MCF 10A (cell line): ENCODE measurements at regions not wholly inside any gene's neighbourhood (a gene's known extent, or its start where the extent isn't known, plus 50 kb on each side); places are given as distances from the start of the nearest gene placed in this dataset.

Source experiments
- BruUV-seq: library from RNA; stranded (reverse); fragments of 400-500 nt; replicated peaks from 2 replicates; lab custom pipeline; 2021; lab: Mats Ljungman, UMichigan
- CTCF ChIA-PET: fragments of 300-600 bp; sonication (Branson Sonifier 250); formaldehyde crosslinking; extraction: SDS; loops from one replicate; lab custom pipeline; 2021; ENCODE audit warnings: antibody characterized with exemption, inconsistent platforms; lab: Yijun Ruan, JAX
- POLR2A ChIA-PET: fragments of 300-600, 350-650 bp; sonication (Branson Sonifier 250); formaldehyde crosslinking; extraction: SDS; loops from one replicate; lab custom pipeline; 2020; ENCODE audit warnings: antibody characterized with exemption, inconsistent platforms; lab: Yijun Ruan, JAX
- DNase-seq: peaks from one replicate; pipeline ENCODE4 v3.0.0-alpha.2; 2018; ENCODE audit not compliant: unreplicated experiment
- H3K27ac Mint-ChIP-seq: one replicate; pipeline ENCODE4 v1.8.0; 2022; ENCODE audit warnings: mild to moderate bottlenecking, low read depth, mixed read lengths; ENCODE audit not compliant: unreplicated experiment
- H3K27me3 Mint-ChIP-seq: one replicate; pipeline ENCODE4 v1.8.0; 2022; ENCODE audit warnings: mixed read lengths; ENCODE audit not compliant: insufficient read depth, unreplicated experiment
- H3K36me3 Mint-ChIP-seq: one replicate; pipeline ENCODE4 v1.8.0; 2022; ENCODE audit warnings: mild to moderate bottlenecking, moderate library complexity, mixed read lengths; ENCODE audit not compliant: insufficient read depth, unreplicated experiment
- H3K4me1 Mint-ChIP-seq: one replicate; pipeline ENCODE4 v1.8.0; 2022; ENCODE audit warnings: mixed read lengths; ENCODE audit not compliant: insufficient read depth, unreplicated experiment
- H3K4me3 Mint-ChIP-seq: one replicate; pipeline ENCODE4 v1.8.0; 2022; ENCODE audit warnings: mild to moderate bottlenecking, moderate library complexity, mixed read lengths; ENCODE audit not compliant: unreplicated experiment
- H3K9me3 Mint-ChIP-seq: one replicate; pipeline ENCODE4 v1.8.0; 2022; ENCODE audit warnings: mixed read lengths; ENCODE audit not compliant: unreplicated experiment
- CTCF ChIP-seq: fragments of 200-600 bp; IDR thresholded peaks from one replicate; pipeline ENCODE4 v1.8.0; 2022; ENCODE audit warnings: antibody characterized with exemption, mild to moderate bottlenecking; ENCODE audit not compliant: unreplicated experiment
- intact Hi-C: fragments of 100-400 bp; cut with micrococcal nuclease; formaldehyde crosslinking; loops from 2 replicates; pipeline ENCODE4 v1.14.1; 2022

GRCh38 chr4:54904953-54905352 is 220.4 kb downstream of the KDR start:
- no TSS peak for BruUV-seq
- no peak for DNase-seq
- intact Hi-C loops, result no loop called here
- no peaks in the 10 kb centered on the region for H3K36me3 Mint-ChIP-seq
- ChIA-PET CTCF (interaction anchor here (0.9 to 1.0 kb wide), 2 partner anchors 36 to 67 kb away, joined by 3 read pairs; no protein-coding TSS in a partner anchor), POLR2A (no interaction called here)
- H3K27me3 Mint-ChIP-seq, result peaks cover 3% of the 10 kb centered on the region
- TF ChIP-seq CTCF, result no peak
- H3K27ac Mint-ChIP-seq, result no peak overlapping the region
- H3K4me1 Mint-ChIP-seq, result no peaks in the 10 kb centered on the region
- no peak overlapping the region for H3K4me3 Mint-ChIP-seq
- H3K9me3 Mint-ChIP-seq, result peaks cover 14% of the 10 kb centered on the region

- no peaks in the 10 kb centered on the region for H3K4me1 Mint-ChIP-seq
- H3K36me3 Mint-ChIP-seq, result no peaks in the 10 kb centered on the region
- TF ChIP-seq CTCF, result no peak
- DNase-seq, result no peak
- H3K9me3 Mint-ChIP-seq, result peaks cover 13% of the 10 kb centered on the region
- CTCF ChIA-PET, result interaction anchor here (0.6 to 0.7 kb wide), 2 partner anchors 53 to 506 kb away, joined by 3 read pairs; no protein-coding TSS in a partner anchor
- H3K27me3 Mint-ChIP-seq, result peaks cover 22% of the 10 kb centered on the region
- H3K4me3 Mint-ChIP-seq, result no peak overlapping the region
- intact Hi-C loops, result no loop called here
- POLR2A ChIA-PET, result no interaction called here
- H3K27ac Mint-ChIP-seq, result no peak overlapping the region
- BruUV-seq, result no TSS peak
Observed at GRCh38 chr4:54902976-54903375, 222.4 kb downstream of the KDR start.

GRCh38 chr4:54902271-54902670 is 223.1 kb downstream of the KDR start:
- peaks cover 8% of the 10 kb centered on the region for H3K9me3 Mint-ChIP-seq
- DNase-seq, result peak; percentile 13
- no peak overlapping the region for H3K27ac Mint-ChIP-seq
- H3K4me1 Mint-ChIP-seq, result no peaks in the 10 kb centered on the region
- CTCF ChIA-PET, result interaction anchor here (0.9 kb wide), 1 partner anchor 11 kb away, joined by 3 read pairs; no protein-coding TSS in a partner anchor
- intact Hi-C loops, result no loop called here
- no peak overlapping the region for H3K4me3 Mint-ChIP-seq
- H3K27me3 Mint-ChIP-seq, result peaks cover 22% of the 10 kb centered on the region
- BruUV-seq, result no TSS peak
- POLR2A ChIA-PET, result no interaction called here
- no peaks in the 10 kb centered on the region for H3K36me3 Mint-ChIP-seq
- TF ChIP-seq CTCF, result no peak

- intact Hi-C loops, result no loop called here
Observed at GRCh38 chr4:54901202-54901601, 224.2 kb downstream of the KDR start.

More at GRCh38 chr4:54901202-54901601, 224.2 kb downstream of the KDR start:
- no TSS peak for BruUV-seq
- Mint-ChIP-seq H3K27ac (no peak overlapping the region), H3K36me3 (no peaks in the 10 kb centered on the region), H3K9me3 (peaks cover 4% of the 10 kb centered on the region), H3K4me3 (no peak overlapping the region), H3K4me1 (no peaks in the 10 kb centered on the region), H3K27me3 (peaks cover 22% of the 10 kb centered on the region)
- CTCF ChIA-PET, result no interaction called here
- POLR2A ChIA-PET, result no interaction called here
- no peak for DNase-seq
- no peak for TF ChIP-seq CTCF
